Endothelial cell (in vitro differentiated cells): ENCODE measurements at regions not wholly inside any gene's neighbourhood (a gene's known extent, or its start where the extent isn't known, plus 50 kb on each side); places are given as distances from the start of the nearest gene placed in this dataset.

Experiments used
- DNase-seq: peaks from one replicate; pipeline ENCODE4 v3.0.0; 2021; ENCODE audit warnings: low spot score
- H3K27ac Mint-ChIP-seq: one replicate; pipeline ENCODE4 v1.8.0; 2021; ENCODE audit warnings: mixed read lengths, inconsistent platforms; ENCODE audit not compliant: unreplicated experiment
- H3K27me3 Mint-ChIP-seq: one replicate; pipeline ENCODE4 v1.8.0; 2021; ENCODE audit warnings: mild to moderate bottlenecking, moderate library complexity, mixed read lengths, inconsistent platforms; ENCODE audit not compliant: unreplicated experiment
- H3K36me3 Mint-ChIP-seq: one replicate; pipeline ENCODE4 v1.8.0; 2021; ENCODE audit warnings: mild to moderate bottlenecking, low read depth, mixed read lengths, inconsistent platforms; ENCODE audit not compliant: unreplicated experiment
- H3K4me1 Mint-ChIP-seq: one replicate; pipeline ENCODE4 v1.8.0; 2021; ENCODE audit warnings: mild to moderate bottlenecking, mixed read lengths, inconsistent platforms; ENCODE audit not compliant: unreplicated experiment
- H3K4me3 Mint-ChIP-seq: one replicate; pipeline ENCODE4 v1.8.0; 2021; ENCODE audit warnings: mild to moderate bottlenecking, mixed read lengths, inconsistent platforms; ENCODE audit not compliant: unreplicated experiment
- H3K9me3 Mint-ChIP-seq: one replicate; pipeline ENCODE4 v1.8.0; 2021; ENCODE audit warnings: mixed read lengths, inconsistent platforms; ENCODE audit not compliant: unreplicated experiment
- CTCF ChIP-seq: fragments of 200-600 bp; sonication (generic); IDR thresholded peaks from one replicate; pipeline ENCODE4 v1.5.0; 2021; ENCODE audit warnings: antibody characterized with exemption; ENCODE audit not compliant: unreplicated experiment

GRCh38 chr2:83951378-83951947 lies 507.6 kb downstream of the SUCLG1 start:
- TF ChIP-seq CTCF, result no peak
- no peak overlapping the region for H3K4me3 Mint-ChIP-seq
- H3K27ac Mint-ChIP-seq, result no peak overlapping the region
- H3K4me1 Mint-ChIP-seq, result no peaks in the 10 kb centered on the region
- H3K9me3 Mint-ChIP-seq, result no peaks in the 10 kb centered on the region
- no peak for DNase-seq
- no peaks in the 10 kb centered on the region for H3K27me3 Mint-ChIP-seq
- H3K36me3 Mint-ChIP-seq, result no peaks in the 10 kb centered on the region

GRCh38 chr2:83949361-83949760 lies 509.7 kb downstream of the SUCLG1 start:
- Mint-ChIP-seq H3K4me3 (no peak overlapping the region), H3K4me1 (no peaks in the 10 kb centered on the region), H3K27me3 (no peaks in the 10 kb centered on the region), H3K9me3 (no peaks in the 10 kb centered on the region), H3K27ac (no peak overlapping the region), H3K36me3 (no peaks in the 10 kb centered on the region)
- DNase-seq, result no peak
- TF ChIP-seq CTCF, result no peak

DNA sequence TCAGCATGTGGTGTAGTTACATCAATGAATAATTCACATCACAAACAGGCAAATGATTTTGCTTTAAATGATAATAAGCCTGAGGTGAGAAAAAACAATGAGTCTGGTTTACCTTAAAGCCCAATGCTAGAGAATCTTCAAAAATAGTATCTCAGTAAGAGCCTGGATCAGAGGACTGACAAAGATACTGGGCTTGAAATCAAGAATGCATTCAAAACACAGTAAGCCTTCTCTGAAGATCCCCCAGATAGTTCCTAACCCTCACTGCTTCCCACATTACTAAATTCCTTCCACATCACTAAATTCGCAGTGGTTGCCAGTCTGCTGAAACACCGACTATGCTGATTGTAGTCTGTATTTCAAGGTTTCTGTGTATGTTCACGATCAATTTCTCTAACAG lies 514.9 kb downstream of the SUCLG1 start:
- no peaks in the 10 kb centered on the region for H3K27me3 Mint-ChIP-seq
- no peaks in the 10 kb centered on the region for H3K36me3 Mint-ChIP-seq
- no peaks in the 10 kb centered on the region for H3K9me3 Mint-ChIP-seq
- no peak overlapping the region for H3K4me3 Mint-ChIP-seq
- DNase-seq, result no peak
- no peak overlapping the region for H3K27ac Mint-ChIP-seq
- TF ChIP-seq CTCF, result no peak
- H3K4me1 Mint-ChIP-seq, result peaks cover 3% of the 10 kb centered on the region

- DNase-seq, result no peak
- Mint-ChIP-seq H3K4me3 (no peak overlapping the region), H3K36me3 (no peaks in the 10 kb centered on the region), H3K9me3 (no peaks in the 10 kb centered on the region), H3K4me1 (peaks cover 3% of the 10 kb centered on the region), H3K27me3 (no peaks in the 10 kb centered on the region), H3K27ac (no peak overlapping the region)
- TF ChIP-seq CTCF, result no peak
These were observed 515.8 kb downstream of the SUCLG1 start for GRCh38 chr2:83943265-83943664.

DNA sequence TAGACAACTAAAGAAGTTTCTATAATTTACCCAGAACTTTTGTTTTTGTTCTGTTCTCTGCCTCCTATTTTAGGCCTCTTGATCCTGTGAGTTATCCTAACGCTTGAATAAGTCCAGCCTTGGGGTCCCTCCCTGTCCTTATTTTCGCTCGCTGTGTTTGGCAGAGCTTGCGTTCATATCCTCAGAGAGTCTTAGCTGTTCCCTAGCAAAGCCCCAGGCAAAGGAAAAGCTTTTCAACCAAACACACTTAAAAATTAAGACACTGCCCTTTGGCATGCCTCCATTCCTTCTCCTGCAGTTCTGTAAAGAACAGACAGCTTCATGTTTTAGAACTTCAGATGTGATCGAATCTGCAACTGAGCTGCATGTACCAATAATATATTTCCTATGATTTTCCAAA lies 517.2 kb downstream of the SUCLG1 start:
- H3K4me1 Mint-ChIP-seq, result peaks cover 3% of the 10 kb centered on the region
- H3K36me3 Mint-ChIP-seq, result no peaks in the 10 kb centered on the region
- no peaks in the 10 kb centered on the region for H3K9me3 Mint-ChIP-seq
- no peak for DNase-seq
- no peak for TF ChIP-seq CTCF
- H3K27me3 Mint-ChIP-seq, result no peaks in the 10 kb centered on the region
- H3K4me3 Mint-ChIP-seq, result no peak overlapping the region
- no peak overlapping the region for H3K27ac Mint-ChIP-seq
